Mesothelial cell of epicardium (in vitro differentiated cells): ENCODE measurements at regions not wholly inside any gene's neighbourhood (a gene's known extent, or its start where the extent isn't known, plus 50 kb on each side); places are given as distances from the start of the nearest gene placed in this dataset.

Source experiments
- DNase-seq, 2 experiments: peaks; one replicate each; pipeline ENCODE4 v3.0.0; 2021; ENCODE audit warnings: low spot score in 2 of 2; ENCODE audit not compliant: unreplicated experiment in 2 of 2
- H3K27ac Mint-ChIP-seq: 2 replicates; pipeline ENCODE4 v1.8.0; 2021; ENCODE audit warnings: mixed read lengths
- H3K27me3 Mint-ChIP-seq: 2 replicates; pipeline ENCODE4 v1.8.0; 2021; ENCODE audit warnings: low read depth, mixed read lengths
- H3K36me3 Mint-ChIP-seq: 2 replicates; pipeline ENCODE4 v1.8.0; 2021; ENCODE audit warnings: mixed read lengths
- H3K4me1 Mint-ChIP-seq: 2 replicates; pipeline ENCODE4 v1.8.0; 2021; ENCODE audit warnings: mixed read lengths
- H3K4me3 Mint-ChIP-seq: 2 replicates; pipeline ENCODE4 v1.8.0; 2021; ENCODE audit warnings: mild to moderate bottlenecking, moderate library complexity, mixed read lengths
- H3K9me3 Mint-ChIP-seq: 2 replicates; pipeline ENCODE4 v1.8.0; 2021; ENCODE audit warnings: mixed read lengths
- TF ChIP-seq, protein P1 (sequence below): fragments of 200-600 bp; sonication (generic); IDR thresholded peaks from one replicate; pipeline ENCODE4 v1.5.0; 2021; ENCODE audit warnings: antibody characterized with exemption; ENCODE audit not compliant: unreplicated experiment

GRCh38 chr3:86634361-86634760 is 356.6 kb downstream of the VGLL3 start:
- no peaks in the 10 kb centered on the region for H3K27me3 Mint-ChIP-seq
- TF ChIP-seq, protein P1, sequence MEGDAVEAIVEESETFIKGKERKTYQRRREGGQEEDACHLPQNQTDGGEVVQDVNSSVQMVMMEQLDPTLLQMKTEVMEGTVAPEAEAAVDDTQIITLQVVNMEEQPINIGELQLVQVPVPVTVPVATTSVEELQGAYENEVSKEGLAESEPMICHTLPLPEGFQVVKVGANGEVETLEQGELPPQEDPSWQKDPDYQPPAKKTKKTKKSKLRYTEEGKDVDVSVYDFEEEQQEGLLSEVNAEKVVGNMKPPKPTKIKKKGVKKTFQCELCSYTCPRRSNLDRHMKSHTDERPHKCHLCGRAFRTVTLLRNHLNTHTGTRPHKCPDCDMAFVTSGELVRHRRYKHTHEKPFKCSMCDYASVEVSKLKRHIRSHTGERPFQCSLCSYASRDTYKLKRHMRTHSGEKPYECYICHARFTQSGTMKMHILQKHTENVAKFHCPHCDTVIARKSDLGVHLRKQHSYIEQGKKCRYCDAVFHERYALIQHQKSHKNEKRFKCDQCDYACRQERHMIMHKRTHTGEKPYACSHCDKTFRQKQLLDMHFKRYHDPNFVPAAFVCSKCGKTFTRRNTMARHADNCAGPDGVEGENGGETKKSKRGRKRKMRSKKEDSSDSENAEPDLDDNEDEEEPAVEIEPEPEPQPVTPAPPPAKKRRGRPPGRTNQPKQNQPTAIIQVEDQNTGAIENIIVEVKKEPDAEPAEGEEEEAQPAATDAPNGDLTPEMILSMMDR: no peak

GRCh38 chr3:86629511-86629910 is 361.4 kb downstream of the VGLL3 start:
- Mint-ChIP-seq H3K27ac (no peak overlapping the region), H3K27me3 (no peaks in the 10 kb centered on the region), H3K9me3 (no peaks in the 10 kb centered on the region), H3K36me3 (no peaks in the 10 kb centered on the region), H3K4me1 (no peaks in the 10 kb centered on the region), H3K4me3 (no peak overlapping the region)
- TF ChIP-seq, protein P1: no peak
- no peak for DNase-seq

More at GRCh38 chr3:86634361-86634760, 356.6 kb downstream of the VGLL3 start:
- peaks cover 17% of the 10 kb centered on the region for H3K9me3 Mint-ChIP-seq
- no peak overlapping the region for H3K4me3 Mint-ChIP-seq
- no peak overlapping the region for H3K27ac Mint-ChIP-seq
- H3K36me3 Mint-ChIP-seq: no peaks in the 10 kb centered on the region
- no peaks in the 10 kb centered on the region for H3K4me1 Mint-ChIP-seq
- no peak for DNase-seq

GRCh38 chr3:86624192-86624591 is 366.8 kb downstream of the VGLL3 start:
- no peak for DNase-seq
- no peaks in the 10 kb centered on the region for H3K4me1 Mint-ChIP-seq
- H3K9me3 Mint-ChIP-seq: no peaks in the 10 kb centered on the region
- no peak overlapping the region for H3K27ac Mint-ChIP-seq
- H3K36me3 Mint-ChIP-seq: no peaks in the 10 kb centered on the region
- TF ChIP-seq, protein P1: no peak
- no peak overlapping the region for H3K4me3 Mint-ChIP-seq
- no peaks in the 10 kb centered on the region for H3K27me3 Mint-ChIP-seq

- H3K4me1 Mint-ChIP-seq: no peaks in the 10 kb centered on the region
- no peak for DNase-seq
These were observed 372.2 kb downstream of the VGLL3 start for GRCh38 chr3:86618706-86619105.

DNA sequence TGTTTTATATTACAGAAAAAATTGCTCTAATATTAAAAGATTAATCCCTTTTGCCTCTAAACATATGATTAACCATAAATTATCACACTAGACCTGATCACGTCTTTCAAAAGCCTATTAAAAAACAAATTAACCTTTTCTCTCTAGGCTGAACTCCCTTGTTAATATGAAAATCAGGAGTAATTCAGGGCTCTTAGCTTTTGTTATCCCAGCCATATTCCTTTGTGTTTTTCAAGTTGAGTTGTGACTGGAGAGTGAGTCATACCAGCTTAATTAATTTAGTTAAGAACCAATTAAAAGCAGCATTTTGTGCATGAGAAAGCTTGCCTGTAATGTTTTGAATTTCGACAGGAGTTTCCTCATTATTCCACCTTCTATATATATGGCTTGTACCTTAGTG is 385.8 kb downstream of the VGLL3 start:
- H3K36me3 Mint-ChIP-seq: no peaks in the 10 kb centered on the region
- H3K4me3 Mint-ChIP-seq: no peak overlapping the region
- TF ChIP-seq, protein P1: no peak
- H3K9me3 Mint-ChIP-seq: peaks cover 34% of the 10 kb centered on the region
- H3K27ac Mint-ChIP-seq: no peak overlapping the region
- H3K27me3 Mint-ChIP-seq: no peaks in the 10 kb centered on the region
- H3K4me1 Mint-ChIP-seq: peaks cover 3% of the 10 kb centered on the region
- DNase-seq: no peak

More at GRCh38 chr3:86618706-86619105, 372.2 kb downstream of the VGLL3 start:
- Mint-ChIP-seq H3K27ac (no peak overlapping the region), H3K4me3 (no peak overlapping the region), H3K9me3 (peaks cover 8% of the 10 kb centered on the region), H3K27me3 (no peaks in the 10 kb centered on the region), H3K36me3 (no peaks in the 10 kb centered on the region)
- TF ChIP-seq, protein P1: no peak

DNA sequence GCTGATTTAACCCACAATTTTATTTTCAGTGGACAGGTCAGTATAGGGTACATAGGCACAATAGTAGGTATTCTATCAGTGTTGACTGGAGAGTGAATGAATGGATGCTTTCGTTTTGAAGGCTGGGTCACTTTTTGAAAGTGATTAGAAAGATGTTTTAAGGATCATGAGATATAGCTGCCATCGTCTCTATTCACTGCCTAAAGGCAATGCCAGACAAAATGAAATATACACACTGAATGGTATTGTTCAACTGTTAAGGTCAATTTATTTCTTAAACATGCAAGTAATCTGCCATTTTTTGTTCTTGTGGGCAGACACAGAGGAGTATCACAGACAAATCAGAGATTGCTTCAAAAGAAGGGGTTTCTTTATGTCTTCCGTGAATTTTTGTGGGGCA is 395.3 kb downstream of the VGLL3 start:
- DNase-seq: no peak
- Mint-ChIP-seq H3K27me3 (no peaks in the 10 kb centered on the region), H3K4me1 (no peaks in the 10 kb centered on the region), H3K27ac (no peak overlapping the region), H3K9me3 (peaks cover 10% of the 10 kb centered on the region), H3K4me3 (no peak overlapping the region), H3K36me3 (no peaks in the 10 kb centered on the region)
- TF ChIP-seq, protein P1: no peak
